GM12801 (cell line): ENCODE measurements at regions not wholly inside any gene's neighbourhood (a gene's known extent, or its start where the extent isn't known, plus 50 kb on each side); places are given as distances from the start of the nearest gene placed in this dataset.

Experiments used
- TF ChIP-seq, protein P1 (sequence below): IDR thresholded peaks from one replicate; pipeline ENCODE4 v1.5.1; 2011; ENCODE audit warnings: control low read depth; ENCODE audit not compliant: insufficient read length; ENCODE audit errors: extremely low read depth

DNA sequence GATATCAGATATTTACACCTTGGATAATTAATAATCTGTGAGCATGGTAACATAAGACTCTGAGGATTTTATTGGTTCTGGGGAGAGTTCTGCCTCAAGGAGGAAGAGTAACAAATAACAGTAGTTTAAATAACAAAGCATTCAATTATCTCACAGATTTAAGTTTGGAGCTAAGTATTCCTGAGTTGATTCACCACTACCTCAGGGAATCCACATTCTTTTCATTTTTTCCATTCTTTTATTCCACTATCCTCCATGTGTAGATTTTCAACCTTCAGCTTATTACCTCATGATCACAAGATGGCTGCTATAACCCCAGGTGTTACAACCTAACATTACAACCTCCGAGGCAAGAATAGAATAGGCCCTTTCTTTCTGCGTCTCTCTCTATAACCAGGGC, 252.2 kb upstream of the TOX3 start:
- TF ChIP-seq, protein P1, sequence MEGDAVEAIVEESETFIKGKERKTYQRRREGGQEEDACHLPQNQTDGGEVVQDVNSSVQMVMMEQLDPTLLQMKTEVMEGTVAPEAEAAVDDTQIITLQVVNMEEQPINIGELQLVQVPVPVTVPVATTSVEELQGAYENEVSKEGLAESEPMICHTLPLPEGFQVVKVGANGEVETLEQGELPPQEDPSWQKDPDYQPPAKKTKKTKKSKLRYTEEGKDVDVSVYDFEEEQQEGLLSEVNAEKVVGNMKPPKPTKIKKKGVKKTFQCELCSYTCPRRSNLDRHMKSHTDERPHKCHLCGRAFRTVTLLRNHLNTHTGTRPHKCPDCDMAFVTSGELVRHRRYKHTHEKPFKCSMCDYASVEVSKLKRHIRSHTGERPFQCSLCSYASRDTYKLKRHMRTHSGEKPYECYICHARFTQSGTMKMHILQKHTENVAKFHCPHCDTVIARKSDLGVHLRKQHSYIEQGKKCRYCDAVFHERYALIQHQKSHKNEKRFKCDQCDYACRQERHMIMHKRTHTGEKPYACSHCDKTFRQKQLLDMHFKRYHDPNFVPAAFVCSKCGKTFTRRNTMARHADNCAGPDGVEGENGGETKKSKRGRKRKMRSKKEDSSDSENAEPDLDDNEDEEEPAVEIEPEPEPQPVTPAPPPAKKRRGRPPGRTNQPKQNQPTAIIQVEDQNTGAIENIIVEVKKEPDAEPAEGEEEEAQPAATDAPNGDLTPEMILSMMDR: no peak

DNA sequence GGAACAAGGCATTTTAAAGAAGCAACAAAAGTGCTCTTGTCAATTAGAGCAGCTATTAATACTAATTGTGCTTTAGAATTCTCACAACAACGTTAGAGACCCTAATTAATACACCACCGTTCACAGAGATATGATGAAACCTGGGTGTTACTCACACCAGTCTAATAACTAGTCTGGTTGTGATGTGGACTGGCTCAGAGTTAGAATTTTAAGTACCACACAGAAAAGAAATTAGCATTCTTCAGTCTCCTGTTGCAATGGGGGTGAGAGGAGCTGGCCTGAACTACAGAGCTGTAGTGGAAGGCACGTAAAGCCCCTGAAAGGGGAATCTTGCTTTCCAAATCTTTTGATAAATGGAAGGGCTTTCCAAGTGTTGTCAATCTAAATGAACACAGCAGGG, 240.8 kb upstream of the TOX3 start:
- TF ChIP-seq, protein P1: no peak

DNA sequence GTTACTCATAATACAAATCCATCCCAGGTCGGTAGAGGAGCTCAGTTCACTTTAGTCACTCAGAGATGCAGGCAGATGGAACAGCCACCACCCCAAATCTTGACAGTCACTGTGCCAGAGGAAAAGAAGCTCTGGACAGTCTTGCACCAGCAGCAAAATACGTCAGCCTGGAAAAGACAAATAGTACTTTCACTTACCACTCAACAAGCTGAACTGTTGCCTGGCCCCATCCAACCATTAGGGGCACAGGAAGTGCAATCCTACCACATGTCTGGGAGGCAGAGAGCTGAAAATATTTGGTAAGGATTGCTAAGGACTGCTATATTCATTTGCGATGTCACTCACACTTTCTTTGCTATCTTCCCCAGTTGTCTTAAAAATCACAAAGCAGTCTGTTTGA, 239.1 kb upstream of the TOX3 start:
- TF ChIP-seq, protein P1: no peak

DNA sequence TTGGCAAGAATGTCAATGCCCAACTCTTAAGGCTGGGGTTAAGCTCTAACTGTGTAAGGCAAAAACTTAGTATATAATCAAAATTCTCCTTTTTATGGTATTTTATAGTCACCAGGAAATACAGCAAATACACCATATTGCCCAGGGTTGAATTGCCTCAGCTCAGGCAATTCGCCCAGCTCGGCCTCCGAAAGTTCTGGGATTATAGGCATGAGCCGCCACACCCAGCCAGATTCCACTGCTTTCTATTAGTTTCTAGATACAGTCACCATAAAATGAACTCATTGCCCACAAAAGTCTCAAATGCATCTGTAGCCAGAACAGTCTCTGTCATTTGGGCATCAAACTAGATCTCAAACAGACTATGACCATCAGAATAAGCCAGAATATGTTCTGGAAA, 238.7 kb upstream of the TOX3 start:
- TF ChIP-seq, protein P1: no peak

DNA sequence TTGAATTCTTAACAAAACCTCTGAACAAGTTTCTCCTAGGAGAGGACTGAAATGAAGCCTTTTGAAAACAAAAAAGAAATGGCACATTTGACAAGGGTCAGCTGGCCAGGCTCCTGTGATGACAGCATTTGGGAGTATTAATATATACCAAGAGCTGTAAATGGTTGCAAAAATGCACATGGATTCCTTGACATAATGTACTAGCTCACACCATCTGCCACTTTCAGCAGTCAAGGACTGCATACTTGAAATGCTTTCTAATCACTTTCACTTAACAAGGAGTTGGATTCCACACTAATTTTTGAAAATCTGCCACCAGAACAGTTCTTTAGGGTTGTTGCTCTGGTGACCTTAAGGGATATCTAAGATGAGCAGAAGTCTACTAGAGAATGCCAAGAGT, 236.7 kb upstream of the TOX3 start:
- TF ChIP-seq, protein P1: no peak

DNA sequence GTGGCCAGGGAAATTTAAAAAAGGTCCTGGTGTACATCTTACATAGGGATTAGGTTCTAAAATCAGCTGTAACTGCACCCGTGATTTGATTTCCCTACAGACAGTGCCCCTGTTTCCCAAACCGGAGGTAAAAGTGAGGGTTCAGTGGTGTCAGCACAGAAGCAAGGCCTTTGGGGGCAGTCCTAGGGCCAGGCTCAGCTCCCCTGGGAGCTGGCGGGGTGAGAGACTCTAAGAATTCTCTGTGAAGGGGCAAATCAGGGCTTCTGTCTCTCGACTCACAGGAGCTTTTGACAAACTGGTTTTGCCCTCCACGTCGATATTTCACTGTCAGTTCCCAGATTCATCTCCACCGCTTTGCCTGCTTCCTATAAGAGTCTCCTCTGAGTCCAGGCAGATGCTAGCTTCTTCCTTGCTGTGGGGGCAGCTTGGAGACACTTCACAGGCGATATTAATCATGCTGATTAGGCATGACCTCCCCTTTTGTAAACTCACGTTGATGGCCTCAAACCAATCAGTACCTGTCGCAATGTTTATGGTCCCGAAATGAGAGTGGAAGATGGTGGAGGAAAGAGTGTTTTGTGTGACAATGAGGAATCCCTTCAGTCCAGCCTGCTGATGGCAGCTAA, 234.2 kb upstream of the TOX3 start:
- TF ChIP-seq, protein P1: no peak

DNA sequence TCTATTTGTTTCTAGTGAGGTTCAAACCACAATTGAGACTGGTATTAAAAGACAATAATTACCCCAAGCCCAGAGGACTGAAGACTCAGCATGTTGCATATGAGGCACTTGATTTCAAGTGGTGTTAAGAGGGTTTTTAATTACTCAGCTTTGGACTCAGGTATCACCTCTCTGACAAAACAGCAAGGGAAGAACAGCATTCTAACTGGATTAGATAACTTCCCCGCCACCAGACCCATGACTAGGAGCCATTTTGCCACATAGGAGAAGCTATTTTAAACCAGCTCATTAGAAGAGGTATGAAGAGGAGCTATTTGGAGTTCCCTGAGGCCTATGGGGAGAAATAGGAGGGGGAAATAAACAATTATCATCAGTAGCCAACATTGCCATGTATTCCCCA, 226.1 kb upstream of the TOX3 start:
- TF ChIP-seq, protein P1: no peak
